H1 (cell line): ENCODE measurements at regions not wholly inside any gene's neighbourhood (a gene's known extent, or its start where the extent isn't known, plus 50 kb on each side); places are given as distances from the start of the nearest gene placed in this dataset.

Source experiments
- CTCF ChIA-PET: fragments of 300-600 bp; sonication (Branson Sonifier 250); formaldehyde crosslinking; loops from one replicate; lab custom pipeline; 2021; ENCODE audit not compliant: partially characterized antibody; lab: Charles Lee
- POLR2A ChIA-PET: fragments of 300-600 bp; sonication (Branson Sonifier 250); formaldehyde crosslinking; loops from one replicate; lab custom pipeline; 2021; ENCODE audit warnings: inconsistent platforms; ENCODE audit not compliant: partially characterized antibody; lab: Charles Lee
- DNase-seq, 2 experiments: peaks; one replicate each; pipeline versions ENCODE4 v3.0.0 to v3.0.0-alpha.2; 2010 to 2022; ENCODE audit warnings: low spot score in 2 of 2, low read depth in 1 of 2, mixed read lengths in 1 of 2
- FAIRE-seq: peaks from 2 replicates; lab custom pipeline; 2011; peaks lifted over from hg19 to GRCh38; lab: Jason Lieb, UNC
- H2AFZ ChIP-seq: 2 replicates; pipeline ENCODE4 v1.8.1; 2012; ENCODE audit warnings: low read length, inconsistent platforms
- H2AK5ac ChIP-seq: 2 replicates; pipeline ENCODE4 v1.6.1; 2013; ENCODE audit warnings: low read depth, low read length
- H2BK120ac ChIP-seq: replicated peaks from 2 replicates; pipeline ENCODE3; 2013; ENCODE audit warnings: low read depth, low read length, inconsistent platforms
- H2BK12ac ChIP-seq: 2 replicates; pipeline ENCODE4 v1.6.1; 2013; ENCODE audit warnings: low read depth, low read length
- H2BK15ac ChIP-seq: 2 replicates; pipeline ENCODE4 v1.6.1; 2013; ENCODE audit warnings: low read length
- H2BK20ac ChIP-seq: 2 replicates; pipeline ENCODE4 v1.6.1; 2013; ENCODE audit warnings: low read length
- H2BK5ac ChIP-seq: 2 replicates; pipeline ENCODE4 v1.6.1; 2013; ENCODE audit warnings: low read depth, low read length
- H3K14ac ChIP-seq: 2 replicates; pipeline ENCODE4 v1.6.1; 2013; ENCODE audit warnings: inconsistent platforms; ENCODE audit not compliant: insufficient read length
- H3K18ac ChIP-seq: 2 replicates; pipeline ENCODE4 v1.6.1; 2013; ENCODE audit warnings: low read length; ENCODE audit errors: extremely low read depth
- H3K23ac ChIP-seq: 2 replicates; pipeline ENCODE4 v1.6.1; 2013; ENCODE audit warnings: inconsistent platforms; ENCODE audit not compliant: insufficient read length
- H3K23me2 ChIP-seq: 2 replicates; pipeline ENCODE4 v1.6.1; 2013; ENCODE audit warnings: low read depth, low read length
- H3K27ac ChIP-seq: 2 replicates; pipeline ENCODE4 v1.6.1; 2011; ENCODE audit warnings: low read depth, low read length, inconsistent platforms
- H3K27me3 ChIP-seq, 4 experiments: replicated peaks in 1 of 4; 1 replicate in 1 of 4; 2 replicates in 3 of 4; pipeline versions ENCODE4 v1.6.1 to v1.8.1; 2011 to 2013; ENCODE audit warnings: low read length in 3 of 4, mild to moderate bottlenecking in 3 of 4, inconsistent platforms in 2 of 4, mixed read lengths in 2 of 4, moderate library complexity in 1 of 4; ENCODE audit not compliant: control insufficient read depth in 3 of 4, insufficient read depth in 3 of 4; ENCODE audit errors: extremely low read depth in 1 of 4
- H3K36me3 ChIP-seq, 4 experiments: 2 replicates each; pipeline versions ENCODE4 v1.6.1 to v1.8.1; 2011 to 2013; ENCODE audit warnings: mild to moderate bottlenecking in 4 of 4, low read length in 3 of 4, moderate library complexity in 2 of 4, control low read depth in 1 of 4, inconsistent platforms in 1 of 4; ENCODE audit not compliant: insufficient read depth in 4 of 4, control insufficient read depth in 2 of 4
- H3K4ac ChIP-seq: replicated peaks from 2 replicates; pipeline ENCODE3; 2013; ENCODE audit warnings: low read length, low read depth, mixed read lengths, inconsistent platforms; ENCODE audit not compliant: insufficient read length
- H3K4me1 ChIP-seq, 4 experiments: replicated peaks in 1 of 4; 1 replicate in 1 of 4; 2 replicates in 3 of 4; pipeline versions ENCODE4 v1.6.1 to v1.8.1; 2011 to 2013; ENCODE audit warnings: low read length in 3 of 4, inconsistent platforms in 2 of 4, mixed read lengths in 1 of 4; ENCODE audit not compliant: insufficient read depth in 4 of 4, control insufficient read depth in 3 of 4
- H3K4me2 ChIP-seq, 2 experiments: 2 replicates each; pipeline versions ENCODE4 v1.6.1 to v1.8.1; 2011 to 2013; ENCODE audit warnings: low read depth in 2 of 2, low read length in 2 of 2, control low read depth in 1 of 2, inconsistent platforms in 1 of 2, mild to moderate bottlenecking in 1 of 2; ENCODE audit not compliant: insufficient read depth in 1 of 2
- H3K4me3 ChIP-seq, 4 experiments: fragments of 200-600, 300-600 bp in 1 of 4; sonication (generic), shearing (Covaris generic), sonication (Bioruptor Twin) in 1 of 4; 2 replicates each; pipeline versions ENCODE4 v1.5.1 to v1.8.1; 2011 to 2016; ENCODE audit warnings: low read length in 4 of 4, low read depth in 3 of 4, control low read depth in 2 of 4, inconsistent platforms in 2 of 4, mild to moderate bottlenecking in 2 of 4, mixed read lengths in 1 of 4, moderate library complexity in 1 of 4; ENCODE audit not compliant: insufficient read depth in 2 of 4; ENCODE audit errors: extremely low read depth in 1 of 4
- H3K56ac ChIP-seq: replicated peaks from 2 replicates; pipeline ENCODE3; 2013; ENCODE audit warnings: low read depth, mild to moderate bottlenecking, mixed read lengths, low read length, inconsistent platforms; ENCODE audit not compliant: insufficient read length
- H3K79me1 ChIP-seq: 2 replicates; pipeline ENCODE4 v1.6.1; 2013; ENCODE audit warnings: low read depth, low read length, control low read depth
- H3K79me2 ChIP-seq, 2 experiments: 2 replicates each; pipeline versions ENCODE4 v1.6.1 to v1.8.1; 2012 to 2013; ENCODE audit warnings: low read length in 2 of 2, mild to moderate bottlenecking in 2 of 2, inconsistent platforms in 1 of 2; ENCODE audit not compliant: insufficient read depth in 2 of 2, control insufficient read depth in 1 of 2
- H3K9ac ChIP-seq, 4 experiments: replicated peaks in 1 of 4; 1 replicate in 1 of 4; 2 replicates in 3 of 4; pipeline versions ENCODE4 v1.6.1 to v1.8.1; 2011 to 2013; ENCODE audit warnings: low read depth in 3 of 4, low read length in 3 of 4, control low read depth in 2 of 4, mild to moderate bottlenecking in 2 of 4, moderate library complexity in 2 of 4, inconsistent platforms in 1 of 4; ENCODE audit errors: extremely low read depth in 1 of 4
- H3K9me3 ChIP-seq, 2 experiments: 2 replicates each; pipeline versions ENCODE4 v1.6.1 to v1.8.1; 2012 to 2013; ENCODE audit warnings: mild to moderate bottlenecking in 2 of 2, moderate library complexity in 2 of 2, control low read depth in 1 of 2, inconsistent platforms in 1 of 2, low read depth in 1 of 2, low read length in 1 of 2, mixed read lengths in 1 of 2; ENCODE audit not compliant: insufficient read depth in 2 of 2
- H4K20me1 ChIP-seq, 2 experiments: replicated peaks in 1 of 2; 2 replicates each; pipeline versions ENCODE3 to v1.8.1; 2011 to 2013; ENCODE audit warnings: inconsistent platforms in 2 of 2, low read length in 2 of 2, mild to moderate bottlenecking in 1 of 2; ENCODE audit not compliant: insufficient read depth in 2 of 2, control insufficient read depth in 1 of 2
- H4K5ac ChIP-seq: 2 replicates; pipeline ENCODE4 v1.6.1; 2013; ENCODE audit warnings: low read length, low read depth, mixed read lengths, inconsistent platforms; ENCODE audit not compliant: insufficient read length
- H4K8ac ChIP-seq: 2 replicates; pipeline ENCODE4 v1.8.0; 2013; ENCODE audit warnings: mild to moderate bottlenecking, moderate library complexity, low read length, inconsistent platforms; ENCODE audit not compliant: insufficient read depth; ENCODE audit errors: extremely low read depth
- H4K91ac ChIP-seq: replicated peaks from 2 replicates; pipeline ENCODE3; 2013; ENCODE audit warnings: low read length, mixed read lengths, inconsistent platforms; ENCODE audit not compliant: insufficient read length
- ATF3 ChIP-seq: IDR thresholded peaks from 2 replicates; pipeline ENCODE4 v1.6.1; 2011; ENCODE audit warnings: low read depth, mild to moderate bottlenecking, low read length; ENCODE audit not compliant: insufficient read depth
- CBX8 ChIP-seq: fragments of 300-800, 300-1000 bp; sonication (generic); IDR thresholded peaks from 2 replicates; pipeline ENCODE4 v1.7.1; 2016; ENCODE audit warnings: low read depth, low read length, borderline replicate concordance
- CEBPB ChIP-seq: IDR thresholded peaks from 2 replicates; pipeline ENCODE4 v1.6.1; 2012; ENCODE audit warnings: low read depth, low read length
- EP300 ChIP-seq, 2 experiments: IDR thresholded peaks; 1 replicate in 1 of 2; 2 replicates in 1 of 2; pipeline ENCODE4 v1.6.1; 2011 to 2012; ENCODE audit warnings: low read depth in 2 of 2, low read length in 2 of 2, mild to moderate bottlenecking in 2 of 2, borderline replicate concordance in 1 of 2, inconsistent platforms in 1 of 2, moderate library complexity in 1 of 2
- GABPA ChIP-seq: IDR thresholded peaks from 2 replicates; pipeline ENCODE4 v1.6.1; 2011; ENCODE audit warnings: mild to moderate bottlenecking, low read length, moderate library complexity, borderline replicate concordance; ENCODE audit not compliant: insufficient read depth
- JUND ChIP-seq: IDR thresholded peaks from 2 replicates; pipeline ENCODE4 v1.6.1; 2011; ENCODE audit warnings: mild to moderate bottlenecking, improper control_type of control experiment, low read length
- RBBP5 ChIP-seq: IDR thresholded peaks from 2 replicates; pipeline ENCODE4 v1.7.1; 2012; ENCODE audit warnings: low read depth, mild to moderate bottlenecking, inconsistent platforms, low read length, moderate library complexity, borderline replicate concordance
- RFX5 ChIP-seq: IDR thresholded peaks from 2 replicates; pipeline ENCODE4 v1.6.1; 2011; ENCODE audit warnings: low read depth, low read length, improper control_type of control experiment, borderline replicate concordance
- USF2 ChIP-seq: IDR thresholded peaks from 2 replicates; pipeline ENCODE4 v1.6.1; 2011; ENCODE audit warnings: low read length, improper control_type of control experiment
- WGBS, 2 experiments: shearing (Covaris generic) in 1 of 2; methylation state at CpG; one replicate each; pipeline versions ENCODE4 v1.1.6 to v1.1.7; 2013 to 2015; ENCODE audit warnings: low lambda C conversion rate in 2 of 2, mixed read lengths in 2 of 2, inconsistent platforms in 1 of 2, low coverage in 1 of 2, missing lambda C conversion rate in 1 of 2; ENCODE audit not compliant: insufficient replicate concordance in 2 of 2, insufficient coverage in 1 of 2, insufficient read length in 1 of 2; ENCODE audit errors: extremely low coverage in 1 of 2, missing lambda C conversion rate in 1 of 2; 5-methylcytosine and 5-hydroxymethylcytosine counted together
- TF ChIP-seq, protein P1 (sequence below), 3 experiments: IDR thresholded peaks; 1 replicate in 2 of 3; 2 replicates in 1 of 3; pipeline versions ENCODE4 v1.5.1 to v1.6.1; 2011; ENCODE audit warnings: low read length in 3 of 3, mild to moderate bottlenecking in 3 of 3, inconsistent platforms in 2 of 3, low read depth in 1 of 3, moderate library complexity in 1 of 3; ENCODE audit not compliant: insufficient read depth in 1 of 3; ENCODE audit errors: control extremely low read depth in 1 of 3

GRCh38 chr18:73199151-73199550, 331.4 kb upstream of the NETO1 start:
- no peak overlapping the region for H3K4me2 ChIP-seq
- no peaks in the 10 kb centered on the region for H3K79me2 ChIP-seq
- H3K23ac ChIP-seq = no peak overlapping the region
- no peaks in the 10 kb centered on the region for H4K20me1 ChIP-seq
- H2AK5ac ChIP-seq = no peak overlapping the region
- no peaks in the 10 kb centered on the region for H3K27me3 ChIP-seq
- H3K18ac ChIP-seq = no peak overlapping the region
- 83% methylated on average over 1 of the region's 1 CpG; no CpG with 5 or more reads in 1 of the 2 experiments for WGBS, 2 experiments
- no peaks in the 10 kb centered on the region for H3K4me1 ChIP-seq
- FAIRE-seq = no peak
- H2BK12ac ChIP-seq = no peak overlapping the region
- no peak overlapping the region for H3K4ac ChIP-seq
- H3K14ac ChIP-seq = no peak overlapping the region
- no peaks in the 10 kb centered on the region for H3K36me3 ChIP-seq
- ChIA-PET POLR2A (no interaction called here), CTCF (no interaction called here)
- H3K79me1 ChIP-seq = no peaks in the 10 kb centered on the region
- no peak for DNase-seq
- H4K91ac ChIP-seq = no peak overlapping the region
- no peaks in the 10 kb centered on the region for H3K23me2 ChIP-seq
- H2AFZ ChIP-seq = no peak overlapping the region
- no peaks in the 10 kb centered on the region for H3K9me3 ChIP-seq
- H2BK15ac ChIP-seq = no peak overlapping the region
- H4K5ac ChIP-seq = no peak overlapping the region
- no peak overlapping the region for H3K27ac ChIP-seq
- no peak overlapping the region for H2BK120ac ChIP-seq
- H4K8ac ChIP-seq = no peak overlapping the region
- no peak overlapping the region for H2BK20ac ChIP-seq
- H3K4me3 ChIP-seq = no peak overlapping the region
- no peak overlapping the region for H3K9ac ChIP-seq
- H2BK5ac ChIP-seq = no peak overlapping the region
- no peak overlapping the region for H3K56ac ChIP-seq
- TF ChIP-seq ATF3 = no peak
- TF ChIP-seq JUND = no peak
- TF ChIP-seq USF2 = no peak
- TF ChIP-seq CEBPB = no peak; the same call in 1 of the 2 replicates
- TF ChIP-seq RBBP5 = no peak
- TF ChIP-seq, protein P1, sequence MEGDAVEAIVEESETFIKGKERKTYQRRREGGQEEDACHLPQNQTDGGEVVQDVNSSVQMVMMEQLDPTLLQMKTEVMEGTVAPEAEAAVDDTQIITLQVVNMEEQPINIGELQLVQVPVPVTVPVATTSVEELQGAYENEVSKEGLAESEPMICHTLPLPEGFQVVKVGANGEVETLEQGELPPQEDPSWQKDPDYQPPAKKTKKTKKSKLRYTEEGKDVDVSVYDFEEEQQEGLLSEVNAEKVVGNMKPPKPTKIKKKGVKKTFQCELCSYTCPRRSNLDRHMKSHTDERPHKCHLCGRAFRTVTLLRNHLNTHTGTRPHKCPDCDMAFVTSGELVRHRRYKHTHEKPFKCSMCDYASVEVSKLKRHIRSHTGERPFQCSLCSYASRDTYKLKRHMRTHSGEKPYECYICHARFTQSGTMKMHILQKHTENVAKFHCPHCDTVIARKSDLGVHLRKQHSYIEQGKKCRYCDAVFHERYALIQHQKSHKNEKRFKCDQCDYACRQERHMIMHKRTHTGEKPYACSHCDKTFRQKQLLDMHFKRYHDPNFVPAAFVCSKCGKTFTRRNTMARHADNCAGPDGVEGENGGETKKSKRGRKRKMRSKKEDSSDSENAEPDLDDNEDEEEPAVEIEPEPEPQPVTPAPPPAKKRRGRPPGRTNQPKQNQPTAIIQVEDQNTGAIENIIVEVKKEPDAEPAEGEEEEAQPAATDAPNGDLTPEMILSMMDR (IDR thresholded peaks at IDR 0.05; ENCODE audit: control extremely low read depth in 1 of 3, insufficient read depth in 1 of 3, low read depth in 1 of 3, low read length in 3 of 3) = no peak
- no peak for TF ChIP-seq RFX5
- no peak for TF ChIP-seq GABPA
- no peak for TF ChIP-seq CBX8
- no peak for TF ChIP-seq EP300 (IDR thresholded peaks at IDR 0.05; ENCODE audit: borderline replicate concordance in 1 of 2, low read depth in 2 of 2, low read length in 2 of 2)
